ENCODE measurements at regions not wholly inside any gene's neighbourhood (a gene's known extent, or its start where the extent isn't known, plus 50 kb on each side); places are given as distances from the start of the nearest gene placed in this dataset.

- TF ChIP-seq TBL1XR1 (IDR thresholded peaks at IDR 0.05; ENCODE audit: low read depth, low read length) (no peak), NFIC (IDR thresholded peaks at IDR 0.05; ENCODE audit: low read depth, low read length) (no peak), BCL3 (IDR thresholded peaks at IDR 0.05; ENCODE audit: borderline replicate concordance, insufficient read depth, low read depth, low read length, poor library complexity, severe bottlenecking) (no peak), ZNF592 (IDR thresholded peaks at IDR 0.05) (no peak)
- FAIRE-seq, result no peak
These were observed 125.7 kb downstream of the WT1 start for GRCh38 chr11:32309530-32310213.

More at GRCh38 chr11:32309530-32310213, 125.7 kb downstream of the WT1 start:
- RAD21 ChIA-PET (ENCODE audit: unreplicated experiment), result no interaction called here
- BruUV-seq (replicated peaks), result no TSS peak
- 37% methylated on average over 9 of the region's 9 CpGs for WGBS (ENCODE audit: insufficient coverage, insufficient replicate concordance, low lambda C conversion rate, missing lambda C conversion rate)
- DNase-seq (ENCODE audit: low read depth, low spot score) (no peak), ATAC-seq (no peak)
- Histone ChIP-seq H3K36me3 (ENCODE audit: control insufficient read depth in 2 of 2, insufficient read depth in 2 of 2, low read length in 1 of 2) (no peaks in the 10 kb centered on the region), H3K4me2 (ENCODE audit: control insufficient read depth, insufficient read depth) (no peak overlapping the region), H3K4me3 (no peak overlapping the region), H4K20me1 (ENCODE audit: control insufficient read depth, insufficient read depth) (no peaks in the 10 kb centered on the region), H3K4me1 (ENCODE audit: control insufficient read depth, insufficient read depth, low read length) (no peaks in the 10 kb centered on the region), H3K27me3 (replicated peaks in 1 of 2; ENCODE audit: control insufficient read depth in 2 of 2, insufficient read depth in 2 of 2, low read length in 1 of 2) (no peaks in the 10 kb centered on the region), H3K79me2 (ENCODE audit: control insufficient read depth, insufficient read depth, low read length) (no peaks in the 10 kb centered on the region), H3K9me3 (replicated peaks; ENCODE audit: control insufficient read depth, insufficient read depth, low read length) (no peaks in the 10 kb centered on the region), H3K27ac (ENCODE audit: control insufficient read depth, insufficient read depth) (no peak overlapping the region), H2AFZ (ENCODE audit: control insufficient read depth, low read depth, low read length) (no peak overlapping the region), H3K9ac (ENCODE audit: control insufficient read depth, insufficient read depth, low read length) (no peak overlapping the region)
- SMC1A ChIA-PET (ENCODE audit: uncharacterized antibody, unreplicated experiment), result interaction anchor here (1.0 to 1.4 kb wide), 3 partner anchors 12 to 86 kb away, joined by 3 to 7 read pairs (median 3); no protein-coding TSS in a partner anchor
- intact Hi-C loops (cut with micrococcal nuclease; ENCODE audit: unreplicated experiment), result no loop called here
- CTCF ChIA-PET, result interaction anchor here (1.1 to 1.5 kb wide), 2 partner anchors 12 to 14 kb away, joined by 5 to 6 read pairs; no protein-coding TSS in a partner anchor
- POLR2A ChIA-PET, result no interaction called here
- in situ Hi-C loops (cut with MboI), result no loop called here

All from GM12878 (cell line).